ENCODE measurements at regions not wholly inside any gene's neighbourhood (a gene's known extent, or its start where the extent isn't known, plus 50 kb on each side); places are given as distances from the start of the nearest gene placed in this dataset.
"Not testable (repeated sequence)": the region's sequence is repeated elsewhere in the genome, so short reads cannot be mapped to it uniquely, and the experiment has no call there.

GRCh38 chr6:119879731-119880130, 530.2 kb upstream of the MAN1A1 start:
- no peak for DNase-seq (ENCODE audit: low read depth)

DNA sequence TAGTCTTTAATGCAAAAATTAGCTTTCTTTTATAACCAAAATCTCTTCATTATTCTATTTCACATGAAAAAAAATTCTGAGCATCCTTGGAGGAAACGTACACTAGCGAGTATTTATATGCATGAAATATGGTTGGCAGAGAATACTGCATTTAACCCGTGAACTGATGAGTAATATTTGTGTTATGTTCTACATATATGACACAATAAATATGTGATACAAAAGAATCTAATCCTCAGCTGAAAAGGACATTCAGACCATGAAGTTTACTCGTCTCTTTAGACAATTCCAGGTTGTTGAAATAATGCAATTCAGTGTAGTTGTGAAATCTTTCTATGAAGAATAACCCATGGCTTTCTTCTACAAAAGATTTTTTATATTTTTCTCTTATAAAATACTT, 524.8 kb upstream of the MAN1A1 start:
- DNase-seq (ENCODE audit: low read depth) = no peak

GRCh38 chr6:119873107-119873506, 523.5 kb upstream of the MAN1A1 start:
- DNase-seq (ENCODE audit: low read depth) = no peak

DNA sequence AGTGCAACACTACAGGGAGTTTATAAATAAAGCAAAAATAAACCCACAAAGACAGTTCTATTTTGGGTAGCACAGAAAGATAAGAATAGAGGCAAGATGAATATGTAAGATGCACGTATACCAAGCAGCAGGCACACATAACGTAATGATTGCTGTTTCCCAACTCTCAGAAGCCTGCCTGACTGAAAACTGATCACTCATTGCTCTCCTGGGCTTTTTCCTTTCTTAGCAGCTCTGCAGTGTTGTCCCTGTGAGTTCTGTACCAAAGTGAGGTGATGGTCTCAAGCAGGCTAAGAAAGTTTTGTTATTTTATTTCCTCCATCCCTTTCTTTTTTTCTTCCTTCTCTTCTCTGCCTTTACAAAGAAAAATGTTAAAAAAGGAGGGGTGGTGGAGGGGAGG, 522.0 kb upstream of the MAN1A1 start:
- DNase-seq (ENCODE audit: low read depth) = no peak

GRCh38 chr6:119865466-119866350, 516.1 kb upstream of the MAN1A1 start:
- no peak for DNase-seq (ENCODE audit: low read depth)

GRCh38 chr6:119862719-119863118, 513.2 kb upstream of the MAN1A1 start:
- no peak for DNase-seq (ENCODE audit: low read depth)

DNA sequence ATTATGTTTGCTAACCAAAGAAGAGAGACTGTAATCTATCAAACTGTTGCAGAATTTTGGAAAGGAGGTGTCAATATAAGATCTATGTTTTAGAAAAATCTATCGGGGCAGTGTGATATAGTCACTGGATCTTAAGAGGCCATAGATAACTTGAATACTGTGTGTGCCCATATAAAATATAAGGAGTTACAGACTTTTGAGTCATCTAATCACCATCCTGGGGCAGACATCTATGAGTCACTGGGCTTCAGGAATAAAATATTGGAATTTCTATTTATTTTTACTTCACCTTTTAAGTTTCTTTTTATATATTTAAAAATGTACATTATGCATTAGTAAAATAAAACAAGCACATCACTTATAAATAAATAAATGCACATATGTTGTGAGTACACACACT, 509.3 kb upstream of the MAN1A1 start:
- DNase-seq (ENCODE audit: low read depth) = no peak

- DNase-seq (ENCODE audit: low read depth) = no peak
Observed at GRCh38 chr6:119856136-119856535, 506.6 kb upstream of the MAN1A1 start.

DNA sequence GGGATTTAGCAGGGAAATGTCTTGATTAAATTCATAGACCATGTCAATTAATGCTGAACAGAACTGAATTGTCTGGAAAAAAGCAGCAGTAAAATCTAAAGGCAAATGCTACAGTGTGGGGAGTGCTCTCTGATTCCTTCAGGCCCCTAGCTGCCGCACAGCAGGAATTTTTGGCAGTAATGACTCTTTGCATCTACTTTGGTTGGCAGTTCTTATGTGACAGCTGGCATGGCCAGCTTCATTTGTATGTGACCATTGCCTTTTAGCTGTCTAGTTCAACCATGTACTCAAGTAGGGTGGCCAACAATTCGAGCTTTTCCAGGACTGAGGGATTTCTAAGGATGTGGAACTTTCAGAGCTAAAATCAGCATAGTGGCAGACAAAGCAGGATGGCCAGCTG, 499.1 kb upstream of the MAN1A1 start:
- DNase-seq (ENCODE audit: low read depth) = no peak

DNA sequence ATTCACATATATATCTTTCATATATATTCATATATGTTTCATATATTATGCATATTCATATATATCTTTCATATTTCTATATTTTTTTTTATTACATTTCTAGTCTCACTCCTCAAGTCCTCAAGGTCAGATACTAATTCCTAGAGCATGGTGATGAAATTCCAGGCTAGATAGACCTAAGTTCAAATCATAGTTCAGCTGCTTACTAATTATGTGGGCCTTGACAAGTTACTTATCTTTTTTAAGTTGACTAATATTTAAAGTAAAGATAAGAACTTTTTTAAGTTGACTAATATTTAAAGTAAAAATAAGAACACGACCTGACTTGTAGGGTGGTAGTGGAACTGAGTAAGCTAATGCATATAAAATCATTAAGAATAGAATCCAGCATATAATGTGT, 495.6 kb upstream of the MAN1A1 start:
- no peak for DNase-seq (ENCODE audit: low read depth)

GRCh38 chr6:119844387-119844786, 494.8 kb upstream of the MAN1A1 start:
- no peak for DNase-seq (ENCODE audit: low read depth)

GRCh38 chr6:119842191-119842590, 492.6 kb upstream of the MAN1A1 start:
- no peak for DNase-seq (ENCODE audit: low read depth)

GRCh38 chr6:119838043-119838442, 488.5 kb upstream of the MAN1A1 start:
- DNase-seq (ENCODE audit: low read depth) = no peak

GRCh38 chr6:119834418-119834817, 484.9 kb upstream of the MAN1A1 start:
- no peak for DNase-seq (ENCODE audit: low read depth)

- DNase-seq (ENCODE audit: low read depth) = no peak
Observed at GRCh38 chr6:119832411-119832810, 482.9 kb upstream of the MAN1A1 start.

GRCh38 chr6:119830494-119831295, 481.1 kb upstream of the MAN1A1 start:
- no peak for DNase-seq (ENCODE audit: low read depth)

- no peak for DNase-seq (ENCODE audit: low read depth)
Observed at GRCh38 chr6:119830069-119830468, 480.5 kb upstream of the MAN1A1 start.

- not testable (repeated sequence) for DNase-seq (ENCODE audit: low read depth)
Observed at GRCh38 chr6:119829499-119829898, 479.9 kb upstream of the MAN1A1 start.

GRCh38 chr6:119829006-119829405, 479.4 kb upstream of the MAN1A1 start:
- no peak for DNase-seq (ENCODE audit: low read depth)

DNA sequence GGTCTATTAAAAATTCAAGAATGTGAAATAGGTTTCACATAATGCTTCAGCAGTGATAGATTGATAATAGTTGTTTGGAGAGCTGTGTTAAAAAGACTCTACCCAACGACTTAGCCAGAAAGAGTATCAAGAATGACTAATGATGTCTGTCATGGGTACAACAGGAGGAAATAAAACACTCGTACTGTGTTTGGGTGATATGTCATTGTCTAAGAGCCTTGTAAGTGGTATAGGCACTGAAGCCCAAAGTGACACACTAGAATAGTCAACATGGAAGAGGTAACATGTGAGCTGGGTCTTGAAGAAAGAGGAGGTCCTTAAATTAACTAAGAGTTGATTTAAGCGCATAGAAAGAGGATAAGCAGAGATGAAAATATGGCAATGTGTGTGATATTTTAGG, 471.8 kb upstream of the MAN1A1 start:
- no peak for DNase-seq (ENCODE audit: low read depth)

- no peak for DNase-seq (ENCODE audit: low read depth)
Observed at GRCh38 chr6:119818876-119819275, 469.3 kb upstream of the MAN1A1 start.

- no peak for DNase-seq (ENCODE audit: low read depth)
Observed at GRCh38 chr6:119814609-119815400, 465.2 kb upstream of the MAN1A1 start.

All from non-pigmented ciliary epithelial cell (primary cell).